PC-9 (cell line): ENCODE measurements at regions not wholly inside any gene's neighbourhood (a gene's known extent, or its start where the extent isn't known, plus 50 kb on each side); places are given as distances from the start of the nearest gene placed in this dataset.

Source experiments
- BruUV-seq: library from RNA; stranded (reverse); fragments of 400-500 nt; replicated peaks from 2 replicates; lab custom pipeline; 2021; lab: Mats Ljungman, UMichigan
- CTCF ChIA-PET: fragments of 300-600 bp; sonication (Branson Sonifier 250); formaldehyde crosslinking; loops from one replicate; lab custom pipeline; 2022; ENCODE audit warnings: antibody characterized with exemption; lab: Charles Lee
- POLR2A ChIA-PET: fragments of 300-600 bp; sonication (Branson Sonifier 250); formaldehyde crosslinking; loops from one replicate; lab custom pipeline; 2022; ENCODE audit warnings: antibody characterized with exemption; ENCODE audit not compliant: unreplicated experiment; lab: Charles Lee
- DNase-seq, 2 experiments: peaks; one replicate each; pipeline versions ENCODE4 v3.0.0 to v3.0.0-alpha.2; 2015 to 2022; ENCODE audit warnings: mixed read lengths in 1 of 2
- H2AFZ ChIP-seq: fragments of 200-600 bp; sonication (generic); 2 replicates; pipeline ENCODE4 v1.8.1; 2017; ENCODE audit warnings: antibody characterized with exemption
- H3F3A ChIP-seq: fragments of 200-600 bp; sonication (generic); 2 replicates; pipeline ENCODE4 v1.8.1; 2017; ENCODE audit warnings: antibody characterized with exemption, mild to moderate bottlenecking, low read depth; ENCODE audit not compliant: insufficient read depth
- H3K27ac ChIP-seq: fragments of 200-600 bp; sonication (generic); 2 replicates; pipeline ENCODE4 v1.6.1; 2016; ENCODE audit warnings: mixed run types
- H3K27me3 ChIP-seq: fragments of 200-600 bp; sonication (generic); 2 replicates; pipeline ENCODE4 v1.6.1; 2016; ENCODE audit warnings: low read depth, mixed run types; ENCODE audit not compliant: insufficient read depth
- H3K36me3 ChIP-seq: fragments of 200-600 bp; sonication (generic); 2 replicates; pipeline ENCODE4 v1.6.1; 2016; ENCODE audit warnings: low read depth, mixed run types
- H3K4me1 ChIP-seq: fragments of 200-600 bp; sonication (generic); replicated peaks from 2 replicates; pipeline ENCODE4 v1.6.1; 2016; ENCODE audit warnings: mixed run types; ENCODE audit not compliant: insufficient read depth
- H3K4me2 ChIP-seq: fragments of 200-600 bp; sonication (generic); 2 replicates; pipeline ENCODE4 v1.6.1; 2017; ENCODE audit warnings: mixed run types
- H3K4me3 ChIP-seq: fragments of 200-600 bp; sonication (generic); 2 replicates; pipeline ENCODE4 v1.6.1; 2016; ENCODE audit warnings: mixed run types
- H3K79me2 ChIP-seq: fragments of 200-600 bp; sonication (generic); 2 replicates; pipeline ENCODE4 v1.6.1; 2017; ENCODE audit warnings: low read depth, mixed run types
- H3K9me2 ChIP-seq: fragments of 200-600 bp; sonication (generic); 2 replicates; pipeline ENCODE4 v1.8.1; 2017; ENCODE audit warnings: mild to moderate bottlenecking; ENCODE audit not compliant: insufficient read depth
- H3K9me3 ChIP-seq: fragments of 200-600 bp; sonication (generic); 2 replicates; pipeline ENCODE4 v1.8.1; 2016; ENCODE audit warnings: low read depth; ENCODE audit not compliant: insufficient read depth
- H4K20me1 ChIP-seq: fragments of 200-600 bp; sonication (generic); 2 replicates; pipeline ENCODE4 v1.8.1; 2017; ENCODE audit not compliant: insufficient read depth
- EZH2 ChIP-seq: fragments of 200-600 bp; sonication (generic); IDR thresholded peaks from 2 replicates; pipeline ENCODE4 v1.8.0; 2017; ENCODE audit warnings: antibody characterized with exemption, low read depth
- intact Hi-C: fragments of 100-400 bp; cut with micrococcal nuclease; formaldehyde crosslinking; loops from one replicate; pipeline ENCODE4 v1.10.0; 2022; ENCODE audit not compliant: unreplicated experiment
- TF ChIP-seq, protein P1 (sequence below): fragments of 200-600 bp; sonication (generic); conservative IDR thresholded peaks from 2 replicates; pipeline ENCODE4 v1.6.1; 2017; ENCODE audit warnings: mixed run types, antibody characterized with exemption, mild to moderate bottlenecking, moderate library complexity

GRCh38 chr14:95394297-95395097, 74.8 kb upstream of the CLMN start:
- Histone ChIP-seq H3K36me3 (no peaks in the 10 kb centered on the region), H3F3A (no peaks in the 10 kb centered on the region), H2AFZ (no peak overlapping the region), H3K9me3 (no peaks in the 10 kb centered on the region), H3K4me3 (no peak overlapping the region), H3K9me2 (no peaks in the 10 kb centered on the region), H3K27me3 (no peaks in the 10 kb centered on the region), H3K79me2 (no peaks in the 10 kb centered on the region), H3K4me2 (no peak overlapping the region), H4K20me1 (no peaks in the 10 kb centered on the region), H3K4me1 (no peaks in the 10 kb centered on the region), H3K27ac (no peak overlapping the region)
- DNase-seq, result no peak
- ChIA-PET POLR2A (no interaction called here), CTCF (no interaction called here)
- no TSS peak for BruUV-seq
- intact Hi-C loops, result no loop called here
- TF ChIP-seq, protein P1, sequence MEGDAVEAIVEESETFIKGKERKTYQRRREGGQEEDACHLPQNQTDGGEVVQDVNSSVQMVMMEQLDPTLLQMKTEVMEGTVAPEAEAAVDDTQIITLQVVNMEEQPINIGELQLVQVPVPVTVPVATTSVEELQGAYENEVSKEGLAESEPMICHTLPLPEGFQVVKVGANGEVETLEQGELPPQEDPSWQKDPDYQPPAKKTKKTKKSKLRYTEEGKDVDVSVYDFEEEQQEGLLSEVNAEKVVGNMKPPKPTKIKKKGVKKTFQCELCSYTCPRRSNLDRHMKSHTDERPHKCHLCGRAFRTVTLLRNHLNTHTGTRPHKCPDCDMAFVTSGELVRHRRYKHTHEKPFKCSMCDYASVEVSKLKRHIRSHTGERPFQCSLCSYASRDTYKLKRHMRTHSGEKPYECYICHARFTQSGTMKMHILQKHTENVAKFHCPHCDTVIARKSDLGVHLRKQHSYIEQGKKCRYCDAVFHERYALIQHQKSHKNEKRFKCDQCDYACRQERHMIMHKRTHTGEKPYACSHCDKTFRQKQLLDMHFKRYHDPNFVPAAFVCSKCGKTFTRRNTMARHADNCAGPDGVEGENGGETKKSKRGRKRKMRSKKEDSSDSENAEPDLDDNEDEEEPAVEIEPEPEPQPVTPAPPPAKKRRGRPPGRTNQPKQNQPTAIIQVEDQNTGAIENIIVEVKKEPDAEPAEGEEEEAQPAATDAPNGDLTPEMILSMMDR, result no peak
- no peak for TF ChIP-seq EZH2

- Histone ChIP-seq H3K27me3 (no peaks in the 10 kb centered on the region), H3K79me2 (no peaks in the 10 kb centered on the region), H3F3A (no peaks in the 10 kb centered on the region), H3K4me1 (no peaks in the 10 kb centered on the region), H3K27ac (no peak overlapping the region), H3K9me3 (no peaks in the 10 kb centered on the region), H3K4me3 (no peak overlapping the region), H4K20me1 (no peaks in the 10 kb centered on the region), H3K36me3 (no peaks in the 10 kb centered on the region), H2AFZ (no peak overlapping the region), H3K9me2 (no peaks in the 10 kb centered on the region), H3K4me2 (no peak overlapping the region)
- POLR2A ChIA-PET, result no interaction called here
- intact Hi-C loops, result no loop called here
- BruUV-seq, result no TSS peak
- TF ChIP-seq, protein P1, result no peak
- TF ChIP-seq EZH2, result no peak
- no peak for DNase-seq
- CTCF ChIA-PET, result no interaction called here
Observed at GRCh38 chr14:95392841-95393240, 73.1 kb upstream of the CLMN start.

DNA sequence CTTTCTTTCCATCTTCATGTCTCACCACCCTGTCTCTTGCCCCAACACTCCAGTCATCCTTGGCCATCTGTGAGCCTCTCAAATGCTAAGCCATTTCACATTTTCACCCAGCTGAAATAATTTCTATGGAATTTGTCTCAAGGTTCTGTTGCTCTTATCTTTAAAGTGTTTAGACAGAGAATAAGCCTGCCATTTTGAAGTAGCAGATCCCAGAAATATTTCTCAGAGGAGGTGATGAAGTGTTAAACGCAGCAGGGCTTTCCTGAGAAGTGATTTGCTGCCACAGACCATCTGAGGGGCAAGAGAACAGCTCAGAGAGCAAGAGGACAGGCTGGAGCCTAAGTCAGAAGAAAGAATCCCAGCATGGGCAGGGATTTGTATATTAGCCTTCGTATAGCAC, 71.6 kb upstream of the CLMN start:
- DNase-seq, result no peak
- Histone ChIP-seq H3F3A (no peaks in the 10 kb centered on the region), H3K4me1 (no peaks in the 10 kb centered on the region), H3K4me2 (no peak overlapping the region), H4K20me1 (no peaks in the 10 kb centered on the region), H3K4me3 (no peak overlapping the region), H3K79me2 (no peaks in the 10 kb centered on the region), H2AFZ (no peak overlapping the region), H3K27ac (no peak overlapping the region), H3K27me3 (no peaks in the 10 kb centered on the region), H3K9me2 (no peaks in the 10 kb centered on the region), H3K9me3 (no peaks in the 10 kb centered on the region), H3K36me3 (no peaks in the 10 kb centered on the region)
- intact Hi-C loops, result no loop called here
- POLR2A ChIA-PET, result no interaction called here
- CTCF ChIA-PET, result no interaction called here
- TF ChIP-seq EZH2, result no peak
- TF ChIP-seq, protein P1, result no peak
- no TSS peak for BruUV-seq
